ENCODE measurements at regions not wholly inside any gene's neighbourhood (a gene's known extent, or its start where the extent isn't known, plus 50 kb on each side); places are given as distances from the start of the nearest gene placed in this dataset.

DNA sequence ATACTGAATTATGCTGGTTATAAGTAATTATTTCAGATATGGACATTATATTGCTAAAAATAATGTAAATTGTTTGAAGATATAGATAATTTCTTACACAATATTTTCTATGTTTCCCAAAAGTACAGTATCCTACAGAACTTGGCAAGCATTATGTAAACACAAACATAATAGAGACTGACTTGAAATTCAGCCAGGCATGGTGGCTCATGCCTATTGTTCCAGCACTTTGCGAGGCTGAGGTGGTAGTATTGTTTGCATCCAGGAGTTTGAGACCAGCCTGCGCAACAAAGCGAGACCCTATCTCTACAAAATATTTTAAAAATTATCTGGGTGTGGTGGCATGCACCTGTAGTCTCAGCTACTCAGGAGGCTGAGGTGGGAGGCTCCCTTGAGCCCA, 1300.5 kb upstream of the DDX18 start:
- Histone ChIP-seq H3K36me3 (ENCODE audit: control insufficient read depth in 2 of 3, insufficient read depth in 3 of 3, low read length in 3 of 3) (no peaks in the 10 kb centered on the region), H3K9ac (ENCODE audit: low read length in 3 of 3) (no peak overlapping the region), H3K9me3 (ENCODE audit: control insufficient read depth in 2 of 3, insufficient read depth in 1 of 3, low read length in 3 of 3) (no peaks in the 10 kb centered on the region), H3K4me1 (ENCODE audit: control insufficient read depth in 2 of 3, insufficient read depth in 2 of 3, low read depth in 1 of 3, low read length in 3 of 3) (no peaks in the 10 kb centered on the region), H3K4me3 (ENCODE audit: low read length in 3 of 3) (no peak overlapping the region), H3K27ac (ENCODE audit: low read depth in 2 of 2, low read length in 2 of 2) (no peak overlapping the region), H3K27me3 (ENCODE audit: control insufficient read depth, insufficient read depth, low read length) (no peaks in the 10 kb centered on the region)
- TF ChIP-seq, protein P1, sequence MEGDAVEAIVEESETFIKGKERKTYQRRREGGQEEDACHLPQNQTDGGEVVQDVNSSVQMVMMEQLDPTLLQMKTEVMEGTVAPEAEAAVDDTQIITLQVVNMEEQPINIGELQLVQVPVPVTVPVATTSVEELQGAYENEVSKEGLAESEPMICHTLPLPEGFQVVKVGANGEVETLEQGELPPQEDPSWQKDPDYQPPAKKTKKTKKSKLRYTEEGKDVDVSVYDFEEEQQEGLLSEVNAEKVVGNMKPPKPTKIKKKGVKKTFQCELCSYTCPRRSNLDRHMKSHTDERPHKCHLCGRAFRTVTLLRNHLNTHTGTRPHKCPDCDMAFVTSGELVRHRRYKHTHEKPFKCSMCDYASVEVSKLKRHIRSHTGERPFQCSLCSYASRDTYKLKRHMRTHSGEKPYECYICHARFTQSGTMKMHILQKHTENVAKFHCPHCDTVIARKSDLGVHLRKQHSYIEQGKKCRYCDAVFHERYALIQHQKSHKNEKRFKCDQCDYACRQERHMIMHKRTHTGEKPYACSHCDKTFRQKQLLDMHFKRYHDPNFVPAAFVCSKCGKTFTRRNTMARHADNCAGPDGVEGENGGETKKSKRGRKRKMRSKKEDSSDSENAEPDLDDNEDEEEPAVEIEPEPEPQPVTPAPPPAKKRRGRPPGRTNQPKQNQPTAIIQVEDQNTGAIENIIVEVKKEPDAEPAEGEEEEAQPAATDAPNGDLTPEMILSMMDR (IDR thresholded peaks at IDR 0.05; ENCODE audit: borderline replicate concordance, extremely low read depth, insufficient read depth) = no peak
- no peak for DNase-seq
- intact Hi-C loops (cut with DNase I) = no loop called here
- FAIRE-seq = no peak

DNA sequence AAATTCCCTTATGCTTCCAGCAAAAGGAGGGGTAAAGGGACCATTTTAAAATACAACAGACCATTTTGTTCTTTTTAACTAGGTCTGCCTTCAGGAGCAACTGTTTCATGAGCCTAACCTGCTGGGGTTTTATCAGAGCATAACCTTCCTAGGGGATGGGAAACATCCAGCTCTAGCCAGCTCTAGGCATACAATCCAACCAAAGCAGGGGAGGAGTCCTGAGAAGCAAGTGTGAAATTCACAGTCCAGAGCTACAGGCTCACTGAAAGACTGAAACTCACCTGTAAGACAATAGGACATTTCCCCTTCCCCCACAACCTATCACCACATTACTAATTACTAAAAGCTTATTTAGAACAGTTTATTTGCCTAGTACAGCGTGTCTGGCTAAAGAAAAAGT, 1296.6 kb upstream of the DDX18 start:
- Histone ChIP-seq H3K4me1 (ENCODE audit: control insufficient read depth in 2 of 3, insufficient read depth in 2 of 3, low read depth in 1 of 3, low read length in 3 of 3) (no peaks in the 10 kb centered on the region), H3K4me3 (ENCODE audit: low read length in 3 of 3) (no peak overlapping the region), H3K27ac (ENCODE audit: low read depth in 2 of 2, low read length in 2 of 2) (no peak overlapping the region), H3K9ac (ENCODE audit: low read length in 3 of 3) (no peak overlapping the region), H3K36me3 (ENCODE audit: control insufficient read depth in 2 of 3, insufficient read depth in 3 of 3, low read length in 3 of 3) (no peaks in the 10 kb centered on the region), H3K9me3 (ENCODE audit: control insufficient read depth in 2 of 3, insufficient read depth in 1 of 3, low read length in 3 of 3) (no peaks in the 10 kb centered on the region), H3K27me3 (ENCODE audit: control insufficient read depth, insufficient read depth, low read length) (no peaks in the 10 kb centered on the region)
- intact Hi-C loops (cut with DNase I) = no loop called here
- TF ChIP-seq, protein P1 (IDR thresholded peaks at IDR 0.05; ENCODE audit: borderline replicate concordance, extremely low read depth, insufficient read depth) = no peak
- FAIRE-seq = no peak
- DNase-seq = no peak

DNA sequence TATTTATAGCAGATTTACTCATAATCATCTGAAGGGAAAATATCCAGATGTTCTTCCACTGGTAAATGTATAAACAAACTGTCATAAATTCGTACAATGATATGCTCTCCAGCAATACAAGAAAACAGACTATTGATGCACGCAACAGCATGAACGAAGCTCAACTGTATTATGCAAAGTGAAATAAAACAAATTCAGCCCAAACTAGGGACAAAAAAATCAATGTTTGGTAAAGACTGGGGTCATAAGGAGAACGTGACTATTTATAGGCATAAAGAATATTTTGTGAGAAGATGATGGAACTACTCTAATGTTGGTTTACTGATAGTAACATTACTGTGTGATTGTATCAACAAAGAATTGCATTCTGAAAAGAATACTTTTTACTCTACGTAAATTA, 1276.7 kb upstream of the DDX18 start:
- FAIRE-seq = no peak
- TF ChIP-seq, protein P1 (IDR thresholded peaks at IDR 0.05; ENCODE audit: borderline replicate concordance, extremely low read depth, insufficient read depth) = no peak
- Histone ChIP-seq H3K9me3 (ENCODE audit: control insufficient read depth in 2 of 3, insufficient read depth in 1 of 3, low read length in 3 of 3) (no peaks in the 10 kb centered on the region), H3K36me3 (ENCODE audit: control insufficient read depth in 2 of 3, insufficient read depth in 3 of 3, low read length in 3 of 3) (no peaks in the 10 kb centered on the region), H3K9ac (ENCODE audit: low read length in 3 of 3) (no peak overlapping the region), H3K27ac (ENCODE audit: low read depth in 2 of 2, low read length in 2 of 2) (no peak overlapping the region), H3K4me3 (ENCODE audit: low read length in 3 of 3) (no peak overlapping the region), H3K4me1 (ENCODE audit: control insufficient read depth in 2 of 3, insufficient read depth in 2 of 3, low read depth in 1 of 3, low read length in 3 of 3) (no peaks in the 10 kb centered on the region), H3K27me3 (ENCODE audit: control insufficient read depth, insufficient read depth, low read length) (no peaks in the 10 kb centered on the region)
- intact Hi-C loops (cut with DNase I) = no loop called here
- no peak for DNase-seq

Data from kidney (tissue), 13 donors.